ENCODE measurements at regions not wholly inside any gene's neighbourhood (a gene's known extent, or its start where the extent isn't known, plus 50 kb on each side); places are given as distances from the start of the nearest gene placed in this dataset.

DNA sequence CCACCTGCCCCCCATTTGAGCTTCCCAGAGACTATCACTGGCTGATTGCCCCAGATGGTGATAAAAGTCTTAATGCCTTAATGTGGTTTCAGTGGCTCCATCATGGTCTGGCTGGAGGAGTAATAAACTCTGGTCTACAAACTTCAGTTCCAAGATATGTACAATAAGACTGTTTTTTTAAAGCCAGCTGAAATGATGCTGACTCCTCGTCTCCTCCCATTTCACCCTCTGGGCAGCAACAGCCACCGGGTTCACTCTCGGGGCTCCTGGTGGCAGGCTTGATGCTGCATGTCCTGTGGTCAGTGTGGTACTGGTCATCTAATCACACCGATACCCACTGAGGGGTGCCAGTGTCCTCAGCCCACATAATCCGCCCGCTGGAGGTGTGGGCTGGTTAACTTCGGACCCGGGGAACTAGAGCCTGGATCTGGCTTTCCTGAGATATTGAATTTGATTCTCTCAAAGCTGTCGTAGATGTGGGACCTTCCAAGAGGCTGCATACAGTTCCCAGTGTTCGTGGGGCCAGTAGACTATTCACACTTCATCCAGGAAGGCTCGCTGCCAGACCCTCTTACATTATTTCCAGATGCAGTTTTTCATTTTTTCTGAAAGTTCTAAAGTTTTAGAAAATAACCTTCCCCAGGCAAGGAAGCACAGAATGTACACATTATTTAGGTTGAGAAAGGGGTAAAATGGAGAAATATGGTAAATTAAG, 95.3 kb downstream of the GALR1 start:
- TF ChIP-seq, protein P1, sequence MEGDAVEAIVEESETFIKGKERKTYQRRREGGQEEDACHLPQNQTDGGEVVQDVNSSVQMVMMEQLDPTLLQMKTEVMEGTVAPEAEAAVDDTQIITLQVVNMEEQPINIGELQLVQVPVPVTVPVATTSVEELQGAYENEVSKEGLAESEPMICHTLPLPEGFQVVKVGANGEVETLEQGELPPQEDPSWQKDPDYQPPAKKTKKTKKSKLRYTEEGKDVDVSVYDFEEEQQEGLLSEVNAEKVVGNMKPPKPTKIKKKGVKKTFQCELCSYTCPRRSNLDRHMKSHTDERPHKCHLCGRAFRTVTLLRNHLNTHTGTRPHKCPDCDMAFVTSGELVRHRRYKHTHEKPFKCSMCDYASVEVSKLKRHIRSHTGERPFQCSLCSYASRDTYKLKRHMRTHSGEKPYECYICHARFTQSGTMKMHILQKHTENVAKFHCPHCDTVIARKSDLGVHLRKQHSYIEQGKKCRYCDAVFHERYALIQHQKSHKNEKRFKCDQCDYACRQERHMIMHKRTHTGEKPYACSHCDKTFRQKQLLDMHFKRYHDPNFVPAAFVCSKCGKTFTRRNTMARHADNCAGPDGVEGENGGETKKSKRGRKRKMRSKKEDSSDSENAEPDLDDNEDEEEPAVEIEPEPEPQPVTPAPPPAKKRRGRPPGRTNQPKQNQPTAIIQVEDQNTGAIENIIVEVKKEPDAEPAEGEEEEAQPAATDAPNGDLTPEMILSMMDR (IDR thresholded peaks at IDR 0.05; ENCODE audit: low read depth, low read length), result no peak
- no peak for TF ChIP-seq EZH2phosphoT487 (IDR thresholded peaks at IDR 0.05; ENCODE audit: low read depth)
